ENCODE measurements at regions not wholly inside any gene's neighbourhood (a gene's known extent, or its start where the extent isn't known, plus 50 kb on each side); places are given as distances from the start of the nearest gene placed in this dataset.

DNA sequence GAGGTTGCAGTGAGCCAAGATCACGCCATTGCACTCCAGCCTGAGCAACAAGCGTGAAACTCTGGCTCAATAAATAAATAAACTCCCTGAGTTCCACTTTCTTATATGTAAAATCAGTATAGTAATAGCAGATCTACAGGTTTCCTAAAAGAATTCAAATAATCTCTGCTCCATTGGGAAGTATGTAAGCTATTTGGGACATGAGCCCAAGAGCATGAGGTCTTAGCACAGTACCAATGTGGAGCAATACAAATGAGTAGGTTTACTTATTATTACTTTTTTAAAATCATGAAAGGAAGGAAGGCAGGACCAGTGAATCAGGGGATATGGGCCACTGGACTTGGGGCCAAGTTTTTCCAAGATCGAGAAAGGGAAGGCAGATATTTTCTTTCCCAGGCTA is 216.9 kb upstream of the DIO2 start:
- H3K27me3 ChIP-seq (replicated peaks; ENCODE audit: insufficient read depth), result no peaks in the 10 kb centered on the region
- no peak overlapping the region for H3K27ac ChIP-seq
- no peaks in the 10 kb centered on the region for H3K4me1 ChIP-seq (ENCODE audit: control insufficient read depth in 1 of 2, low read depth in 2 of 2)
- H3K4me3 ChIP-seq, result no peak overlapping the region
- TF ChIP-seq, protein P1, sequence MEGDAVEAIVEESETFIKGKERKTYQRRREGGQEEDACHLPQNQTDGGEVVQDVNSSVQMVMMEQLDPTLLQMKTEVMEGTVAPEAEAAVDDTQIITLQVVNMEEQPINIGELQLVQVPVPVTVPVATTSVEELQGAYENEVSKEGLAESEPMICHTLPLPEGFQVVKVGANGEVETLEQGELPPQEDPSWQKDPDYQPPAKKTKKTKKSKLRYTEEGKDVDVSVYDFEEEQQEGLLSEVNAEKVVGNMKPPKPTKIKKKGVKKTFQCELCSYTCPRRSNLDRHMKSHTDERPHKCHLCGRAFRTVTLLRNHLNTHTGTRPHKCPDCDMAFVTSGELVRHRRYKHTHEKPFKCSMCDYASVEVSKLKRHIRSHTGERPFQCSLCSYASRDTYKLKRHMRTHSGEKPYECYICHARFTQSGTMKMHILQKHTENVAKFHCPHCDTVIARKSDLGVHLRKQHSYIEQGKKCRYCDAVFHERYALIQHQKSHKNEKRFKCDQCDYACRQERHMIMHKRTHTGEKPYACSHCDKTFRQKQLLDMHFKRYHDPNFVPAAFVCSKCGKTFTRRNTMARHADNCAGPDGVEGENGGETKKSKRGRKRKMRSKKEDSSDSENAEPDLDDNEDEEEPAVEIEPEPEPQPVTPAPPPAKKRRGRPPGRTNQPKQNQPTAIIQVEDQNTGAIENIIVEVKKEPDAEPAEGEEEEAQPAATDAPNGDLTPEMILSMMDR (IDR thresholded peaks at IDR 0.05), result no peak
- ATAC-seq (ENCODE audit: insufficient number of reproducible peaks, low FRiP score, low read depth) (no peak), DNase-seq (ENCODE audit: low spot score) (no peak)
- no peaks in the 10 kb centered on the region for H3K9me3 ChIP-seq
- no peaks in the 10 kb centered on the region for H3K36me3 ChIP-seq

DNA sequence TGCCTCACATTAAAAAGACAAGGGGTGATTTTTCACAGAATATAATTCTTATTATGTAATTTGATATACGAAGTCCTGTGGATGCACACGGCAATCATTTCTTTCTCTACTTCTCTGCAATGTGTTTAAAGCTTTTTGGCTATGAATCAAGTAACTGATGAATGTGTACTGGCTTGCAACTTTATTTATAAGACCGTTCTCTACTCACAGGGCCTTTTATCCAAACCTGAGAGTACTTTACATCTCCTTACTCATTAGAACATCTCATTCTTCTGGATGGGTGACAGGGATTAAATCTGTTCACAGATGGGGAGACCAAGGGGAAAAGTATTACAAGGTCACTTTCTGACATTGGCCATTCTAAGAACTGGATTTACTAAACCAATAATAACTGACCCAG is 215.8 kb upstream of the DIO2 start:
- Histone ChIP-seq H3K27me3 (replicated peaks; ENCODE audit: insufficient read depth) (no peaks in the 10 kb centered on the region), H3K36me3 (no peaks in the 10 kb centered on the region), H3K4me3 (no peak overlapping the region), H3K4me1 (ENCODE audit: control insufficient read depth in 1 of 2, low read depth in 2 of 2) (no peaks in the 10 kb centered on the region), H3K27ac (no peak overlapping the region), H3K9me3 (no peaks in the 10 kb centered on the region)
- ATAC-seq (ENCODE audit: insufficient number of reproducible peaks, low FRiP score, low read depth), result no peak
- no peak for DNase-seq (ENCODE audit: low spot score)
- TF ChIP-seq, protein P1 (IDR thresholded peaks at IDR 0.05), result no peak

DNA sequence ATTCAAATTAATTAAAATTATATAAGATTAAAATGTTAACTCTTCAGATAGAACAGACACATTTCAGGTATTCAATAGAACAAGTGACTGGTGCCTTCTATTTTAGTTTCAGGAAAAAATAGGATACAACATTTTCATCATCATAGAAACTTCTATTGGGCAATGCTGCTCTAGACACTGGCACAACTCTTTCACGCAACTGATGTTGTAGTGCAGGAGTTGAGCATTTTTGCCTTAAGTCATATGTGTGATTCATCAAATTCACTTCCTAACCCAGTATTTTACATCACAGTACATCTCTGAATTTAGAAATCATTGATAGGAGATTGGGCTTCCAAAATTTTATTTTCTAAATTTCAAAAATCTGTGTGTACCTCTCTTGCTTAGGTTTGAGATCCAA is 215.4 kb upstream of the DIO2 start:
- H3K9me3 ChIP-seq, result no peaks in the 10 kb centered on the region

DNA sequence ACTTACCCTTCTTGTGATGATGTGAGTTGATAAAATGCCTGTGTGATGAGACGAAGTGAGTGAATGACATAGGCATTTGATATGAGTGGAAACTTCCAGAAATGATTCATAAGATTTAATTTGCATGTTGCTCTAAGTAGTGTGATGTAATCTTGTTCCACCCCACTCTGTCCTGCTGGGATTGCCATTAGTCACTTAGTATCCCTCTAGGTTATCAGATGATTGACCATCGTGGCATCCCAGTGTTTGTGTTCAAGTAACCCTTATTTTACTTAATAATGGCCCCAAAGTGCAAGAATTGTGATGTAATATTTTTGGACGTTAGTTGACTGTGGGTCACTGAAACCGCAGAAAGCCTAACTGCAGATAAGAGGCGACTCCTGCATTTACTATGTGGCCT is 214.4 kb upstream of the DIO2 start:
- ATAC-seq (ENCODE audit: insufficient number of reproducible peaks, low FRiP score, low read depth) (no peak), DNase-seq (ENCODE audit: low spot score) (no peak)
- H3K27ac ChIP-seq, result no peak overlapping the region
- TF ChIP-seq, protein P1 (IDR thresholded peaks at IDR 0.05), result no peak
- no peak overlapping the region for H3K4me3 ChIP-seq
- H3K36me3 ChIP-seq, result no peaks in the 10 kb centered on the region
- no peaks in the 10 kb centered on the region for H3K9me3 ChIP-seq
- H3K4me1 ChIP-seq (ENCODE audit: control insufficient read depth in 1 of 2, low read depth in 2 of 2), result no peaks in the 10 kb centered on the region
- H3K27me3 ChIP-seq (replicated peaks; ENCODE audit: insufficient read depth), result no peaks in the 10 kb centered on the region

More for the DNA sequence above, 215.4 kb upstream of the DIO2 start:
- TF ChIP-seq, protein P1 (IDR thresholded peaks at IDR 0.05), result no peak
- H3K4me3 ChIP-seq, result no peak overlapping the region
- H3K27me3 ChIP-seq (replicated peaks; ENCODE audit: insufficient read depth), result no peaks in the 10 kb centered on the region
- no peak overlapping the region for H3K27ac ChIP-seq
- no peaks in the 10 kb centered on the region for H3K4me1 ChIP-seq (ENCODE audit: control insufficient read depth in 1 of 2, low read depth in 2 of 2)
- no peaks in the 10 kb centered on the region for H3K36me3 ChIP-seq
- ATAC-seq (ENCODE audit: insufficient number of reproducible peaks, low FRiP score, low read depth) (no peak), DNase-seq (ENCODE audit: low spot score) (no peak)

DNA sequence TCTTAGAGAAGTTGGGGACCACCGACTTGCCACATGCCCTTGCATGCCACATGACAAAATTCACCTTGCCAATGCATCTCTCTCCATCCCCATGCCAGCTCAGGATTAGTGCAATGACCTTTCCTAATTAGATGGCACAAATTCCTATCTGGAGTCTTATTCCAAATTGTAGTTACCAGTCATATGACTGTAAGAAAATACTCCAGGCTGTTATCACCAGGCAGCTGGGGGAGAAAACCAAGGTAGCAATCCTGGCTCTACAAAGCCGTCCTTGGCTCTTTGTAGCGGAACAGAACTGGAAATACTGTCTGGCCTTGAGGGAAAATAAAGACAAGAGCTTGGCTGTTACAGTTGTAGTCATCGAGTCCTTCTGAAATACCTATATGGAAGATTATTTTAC is 208.5 kb upstream of the DIO2 start:
- DNase-seq (ENCODE audit: low spot score) (no peak), ATAC-seq (ENCODE audit: insufficient number of reproducible peaks, low FRiP score, low read depth) (no peak)
- Histone ChIP-seq H3K4me1 (ENCODE audit: control insufficient read depth in 1 of 2, low read depth in 2 of 2) (peaks cover 5 to 7% of the 10 kb centered on the region in 2 donors), H3K4me3 (no peak overlapping the region), H3K27ac (no peak overlapping the region), H3K9me3 (no peaks in the 10 kb centered on the region), H3K27me3 (replicated peaks; ENCODE audit: insufficient read depth) (no peaks in the 10 kb centered on the region), H3K36me3 (no peaks in the 10 kb centered on the region)
- TF ChIP-seq, protein P1 (IDR thresholded peaks at IDR 0.05), result no peak

Data from thoracic aorta (tissue), 2 donors.